ENCODE measurements at regions not wholly inside any gene's neighbourhood (a gene's known extent, or its start where the extent isn't known, plus 50 kb on each side); places are given as distances from the start of the nearest gene placed in this dataset.

DNA sequence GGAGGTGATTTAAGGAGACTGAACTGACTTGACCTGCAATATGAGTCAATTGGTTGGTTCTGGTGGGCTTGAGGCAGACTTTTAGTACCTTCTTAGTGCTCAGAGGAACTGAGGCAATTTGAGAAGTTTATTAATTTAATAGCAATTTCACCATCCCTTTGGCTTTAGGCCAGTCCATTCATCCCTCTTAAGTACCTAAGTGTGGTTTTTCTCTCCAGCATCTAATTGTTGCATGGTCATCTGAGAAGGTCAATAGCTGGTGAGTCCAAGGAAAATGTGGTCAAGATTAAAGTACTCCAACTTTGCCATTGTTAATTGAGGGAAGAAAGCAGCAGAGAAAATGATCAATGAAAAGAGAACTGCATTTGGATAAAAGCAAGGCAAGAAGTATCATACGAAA is 115.4 kb upstream of the DYRK2 start:
- Histone ChIP-seq H3K36me3 (ENCODE audit: control insufficient read depth in 1 of 2, insufficient read depth in 2 of 2, low read length in 2 of 2) (no peaks in the 10 kb centered on the region), H4K20me1 (ENCODE audit: insufficient read depth) (no peaks in the 10 kb centered on the region), H3K79me2 (ENCODE audit: insufficient read depth, low read length) (no peaks in the 10 kb centered on the region), H2AFZ (ENCODE audit: low read depth, low read length, poor library complexity, severe bottlenecking) (no peak overlapping the region), H3K4me1 (ENCODE audit: control insufficient read depth in 1 of 2, insufficient read depth in 2 of 2, low read length in 2 of 2) (peaks cover 0 to 9% of the 10 kb centered on the region in 2 experiments; a peak in 1 of 4 replicates), H3K9ac (ENCODE audit: low read length) (no peak overlapping the region), H3K9me2 (ENCODE audit: insufficient read depth) (no peaks in the 10 kb centered on the region), H3K9me3 (ENCODE audit: control insufficient read depth in 1 of 2, insufficient read depth in 1 of 2, low read depth in 1 of 2, low read length in 2 of 2) (no peaks in the 10 kb centered on the region), H3K27ac (ENCODE audit: low read depth, low read length) (no peak overlapping the region), H3K27me3 (ENCODE audit: insufficient read depth, low read length) (no peaks in the 10 kb centered on the region), H3K4me2 (ENCODE audit: low read length) (no peak overlapping the region), H3K4me3 (replicated peaks in 1 of 2; ENCODE audit: low read depth in 1 of 2, low read length in 2 of 2) (no peak overlapping the region)
- TF ChIP-seq ZNF274 (IDR thresholded peaks at IDR 0.05; ENCODE audit: low read depth, low read length) (no peak), RAD21 (IDR thresholded peaks at IDR 0.05; ENCODE audit: low read depth) (no peak), SP1 (IDR thresholded peaks at IDR 0.05; ENCODE audit: low read depth) (no peak), POLR2AphosphoS5 (IDR thresholded peaks at IDR 0.05; ENCODE audit: low read depth, low read length) (no peak)
- TF ChIP-seq, protein P1, sequence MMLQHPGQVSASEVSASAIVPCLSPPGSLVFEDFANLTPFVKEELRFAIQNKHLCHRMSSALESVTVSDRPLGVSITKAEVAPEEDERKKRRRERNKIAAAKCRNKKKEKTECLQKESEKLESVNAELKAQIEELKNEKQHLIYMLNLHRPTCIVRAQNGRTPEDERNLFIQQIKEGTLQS (IDR thresholded peaks at IDR 0.05): no peak
- CTCF ChIA-PET: no interaction called here
- ATAC-seq (no peak), DNase-seq (ENCODE audit: low read depth, low spot score) (no peak)
- POLR2A ChIA-PET: no interaction called here
- BruUV-seq (replicated peaks): no TSS peak
- RAD21 ChIA-PET (ENCODE audit: low non-redundant PET in 1 of 2, low total read pairs in 2 of 2, uncharacterized antibody in 2 of 2, unreplicated experiment in 2 of 2): no interaction called here
- intact Hi-C loops (cut with micrococcal nuclease): no loop called here

DNA sequence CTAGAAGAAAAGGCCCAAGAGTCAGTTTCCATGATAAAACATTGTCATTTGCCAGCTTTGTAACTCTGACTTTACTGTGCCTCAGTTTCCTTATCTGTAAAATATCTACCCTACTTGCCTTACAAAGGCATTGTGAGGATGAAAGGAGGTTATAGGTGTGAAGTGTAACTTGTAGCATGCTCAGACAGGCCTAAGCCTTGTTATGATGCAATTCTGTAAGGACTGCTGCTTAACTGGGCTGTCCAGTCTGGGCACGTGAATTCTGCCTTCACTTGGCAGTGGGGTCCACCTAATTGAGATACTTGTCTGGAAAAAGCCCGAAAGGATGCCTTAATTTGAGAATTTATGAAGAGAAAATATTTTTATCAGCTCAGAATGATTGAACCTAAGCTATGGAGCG is 114.5 kb upstream of the DYRK2 start:
- ChIA-PET CTCF (no interaction called here), RAD21 (ENCODE audit: low non-redundant PET in 1 of 2, low total read pairs in 2 of 2, uncharacterized antibody in 2 of 2, unreplicated experiment in 2 of 2) (no interaction called here), POLR2A (no interaction called here)
- Histone ChIP-seq H3K9me3 (ENCODE audit: control insufficient read depth in 1 of 2, insufficient read depth in 1 of 2, low read depth in 1 of 2, low read length in 2 of 2) (no peaks in the 10 kb centered on the region), H3K9me2 (ENCODE audit: insufficient read depth) (no peaks in the 10 kb centered on the region), H3K36me3 (ENCODE audit: control insufficient read depth in 1 of 2, insufficient read depth in 2 of 2, low read length in 2 of 2) (no peaks in the 10 kb centered on the region), H3K9ac (ENCODE audit: low read length) (no peak overlapping the region), H3K79me2 (ENCODE audit: insufficient read depth, low read length) (no peaks in the 10 kb centered on the region), H2AFZ (ENCODE audit: low read depth, low read length, poor library complexity, severe bottlenecking) (no peak overlapping the region), H3K4me3 (replicated peaks in 1 of 2; ENCODE audit: low read depth in 1 of 2, low read length in 2 of 2) (no peak overlapping the region), H3K27me3 (ENCODE audit: insufficient read depth, low read length) (no peaks in the 10 kb centered on the region), H3K4me1 (ENCODE audit: control insufficient read depth in 1 of 2, insufficient read depth in 2 of 2, low read length in 2 of 2) (peaks cover 0 to 9% of the 10 kb centered on the region in 2 experiments; a peak in 1 of 4 replicates), H3K4me2 (ENCODE audit: low read length) (no peak overlapping the region), H3K27ac (ENCODE audit: low read depth, low read length) (no peak overlapping the region), H4K20me1 (ENCODE audit: insufficient read depth) (no peaks in the 10 kb centered on the region)
- no peak for DNase-seq (ENCODE audit: low read depth, low spot score)
- BruUV-seq (replicated peaks): no TSS peak
- no peak for ATAC-seq
- intact Hi-C loops (cut with micrococcal nuclease): no loop called here
- TF ChIP-seq, protein P2, sequence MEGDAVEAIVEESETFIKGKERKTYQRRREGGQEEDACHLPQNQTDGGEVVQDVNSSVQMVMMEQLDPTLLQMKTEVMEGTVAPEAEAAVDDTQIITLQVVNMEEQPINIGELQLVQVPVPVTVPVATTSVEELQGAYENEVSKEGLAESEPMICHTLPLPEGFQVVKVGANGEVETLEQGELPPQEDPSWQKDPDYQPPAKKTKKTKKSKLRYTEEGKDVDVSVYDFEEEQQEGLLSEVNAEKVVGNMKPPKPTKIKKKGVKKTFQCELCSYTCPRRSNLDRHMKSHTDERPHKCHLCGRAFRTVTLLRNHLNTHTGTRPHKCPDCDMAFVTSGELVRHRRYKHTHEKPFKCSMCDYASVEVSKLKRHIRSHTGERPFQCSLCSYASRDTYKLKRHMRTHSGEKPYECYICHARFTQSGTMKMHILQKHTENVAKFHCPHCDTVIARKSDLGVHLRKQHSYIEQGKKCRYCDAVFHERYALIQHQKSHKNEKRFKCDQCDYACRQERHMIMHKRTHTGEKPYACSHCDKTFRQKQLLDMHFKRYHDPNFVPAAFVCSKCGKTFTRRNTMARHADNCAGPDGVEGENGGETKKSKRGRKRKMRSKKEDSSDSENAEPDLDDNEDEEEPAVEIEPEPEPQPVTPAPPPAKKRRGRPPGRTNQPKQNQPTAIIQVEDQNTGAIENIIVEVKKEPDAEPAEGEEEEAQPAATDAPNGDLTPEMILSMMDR (IDR thresholded peaks at IDR 0.05 in 2 of 3, conservative IDR thresholded peaks at IDR 0.05 in 1 of 3; ENCODE audit: borderline replicate concordance in 1 of 3, insufficient read depth in 1 of 3, low read depth in 2 of 3, low read length in 2 of 3): no peak
- no peak for TF ChIP-seq POLR2AphosphoS5 (IDR thresholded peaks at IDR 0.05; ENCODE audit: low read depth, low read length)
- no peak for TF ChIP-seq ZNF274 (IDR thresholded peaks at IDR 0.05; ENCODE audit: low read depth, low read length)
- TF ChIP-seq EZH2phosphoT487 (IDR thresholded peaks at IDR 0.05; ENCODE audit: borderline replicate concordance): no peak
- TF ChIP-seq, protein P1 (IDR thresholded peaks at IDR 0.05): no peak
- no peak for TF ChIP-seq ELF1 (IDR thresholded peaks at IDR 0.05; ENCODE audit: borderline replicate concordance, low read depth)
- TF ChIP-seq ZFX (IDR thresholded peaks at IDR 0.05): no peak
- TF ChIP-seq EGR1 (IDR thresholded peaks at IDR 0.05; ENCODE audit: low read depth): no peak
- no peak for TF ChIP-seq FOSL1 (IDR thresholded peaks at IDR 0.05; ENCODE audit: low read depth)
- no peak for TF ChIP-seq RAD21 (IDR thresholded peaks at IDR 0.05; ENCODE audit: low read depth)
- TF ChIP-seq CBX3 (IDR thresholded peaks at IDR 0.05; ENCODE audit: low read depth): no peak
- TF ChIP-seq POLR2A (IDR thresholded peaks at IDR 0.05; ENCODE audit: borderline replicate concordance, extremely low read depth, insufficient read depth, insufficient read length): no peak
- TF ChIP-seq, protein P3, sequence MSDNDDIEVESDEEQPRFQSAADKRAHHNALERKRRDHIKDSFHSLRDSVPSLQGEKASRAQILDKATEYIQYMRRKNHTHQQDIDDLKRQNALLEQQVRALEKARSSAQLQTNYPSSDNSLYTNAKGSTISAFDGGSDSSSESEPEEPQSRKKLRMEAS (IDR thresholded peaks at IDR 0.05): no peak
- TF ChIP-seq SP1 (IDR thresholded peaks at IDR 0.05; ENCODE audit: low read depth): no peak
- TF ChIP-seq YY1 (IDR thresholded peaks at IDR 0.05; ENCODE audit: extremely low read depth, insufficient replicate concordance, low read depth, low read length): no peak
- no peak for TF ChIP-seq JUND (IDR thresholded peaks at IDR 0.05)
- TF ChIP-seq TCF7L2 (IDR thresholded peaks at IDR 0.05; ENCODE audit: borderline replicate concordance, extremely low read depth, insufficient read depth, insufficient read length): no peak
